Stimulated activated CD4-positive, alpha-beta T cell treated with anti-CD3 and anti-CD28 coated beads, Interleukin-1b, Interleukin-23, amount 100 ng/mL, for 4 hours (primary cell): ENCODE measurements at regions not wholly inside any gene's neighbourhood (a gene's known extent, or its start where the extent isn't known, plus 50 kb on each side); places are given as distances from the start of the nearest gene placed in this dataset.
"Not testable (repeated sequence)": the region's sequence is repeated elsewhere in the genome, so short reads cannot be mapped to it uniquely, and the experiment has no call there.

Experiments
- DNase-seq, 2 donors: peaks; one replicate each; pipeline ENCODE4 v3.0.0-alpha.2; 2020; ENCODE audit warnings: low read depth in 2 of 2

- DNase-seq: no peak
Observed at GRCh38 chr7:114806590-114807162, 115.2 kb upstream of the MDFIC start.

DNA sequence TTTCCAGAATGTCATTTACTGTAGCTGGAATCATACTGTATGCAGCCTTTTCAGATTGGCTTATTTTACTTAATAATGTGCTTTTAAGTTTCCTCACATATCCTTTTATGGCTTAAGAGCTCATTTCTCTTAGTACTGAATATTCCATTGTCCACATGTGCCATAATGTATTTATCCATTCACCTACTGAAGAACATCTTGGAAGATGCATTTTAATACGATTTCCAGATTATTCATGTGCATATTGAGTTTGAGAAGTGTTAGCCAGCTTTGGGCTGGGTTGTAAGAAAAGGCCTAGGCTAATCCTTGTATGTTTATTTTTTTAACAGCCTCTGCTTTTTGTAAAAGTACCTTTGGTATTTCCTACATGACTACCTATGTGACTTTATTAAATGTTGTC lies 109.3 kb upstream of the MDFIC start:
- no peak for DNase-seq

DNA sequence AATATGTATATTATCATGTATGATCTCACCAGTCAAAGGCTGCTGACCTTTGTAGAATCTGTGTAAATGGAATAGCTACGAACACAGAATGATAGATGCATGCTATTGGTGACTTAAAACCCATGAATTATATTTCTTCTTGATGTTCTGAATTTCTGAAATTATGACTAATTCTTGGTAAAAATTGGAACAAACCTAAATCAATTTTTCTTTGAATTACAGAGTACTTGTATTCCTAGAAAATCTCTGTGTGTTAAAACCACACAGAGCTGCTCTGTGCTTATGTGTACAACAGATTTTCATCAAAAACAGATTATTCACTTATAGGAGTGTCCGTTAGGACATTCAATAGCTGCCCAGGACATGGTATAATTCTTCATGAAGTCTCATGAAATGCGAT lies 108.3 kb upstream of the MDFIC start:
- DNase-seq: no peak

DNA sequence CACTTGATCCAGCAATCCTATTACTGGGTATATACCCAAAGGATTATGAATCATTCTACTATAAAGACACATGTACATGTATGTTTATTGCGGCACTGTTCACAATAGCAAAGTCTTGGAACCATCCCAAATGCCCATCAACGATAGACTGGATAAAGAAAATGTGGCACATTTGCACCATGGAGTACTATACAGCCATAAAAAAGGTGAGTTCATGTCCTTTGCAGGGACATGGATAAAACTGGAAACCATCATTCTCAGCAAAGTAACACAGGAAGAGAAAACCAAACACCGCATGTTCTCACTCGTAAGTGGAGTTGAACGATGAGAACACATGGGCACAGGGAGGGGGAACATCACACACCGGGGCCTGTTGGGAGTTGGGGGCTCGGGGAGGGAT lies 104.9 kb upstream of the MDFIC start:
- not testable (repeated sequence) for DNase-seq

DNA sequence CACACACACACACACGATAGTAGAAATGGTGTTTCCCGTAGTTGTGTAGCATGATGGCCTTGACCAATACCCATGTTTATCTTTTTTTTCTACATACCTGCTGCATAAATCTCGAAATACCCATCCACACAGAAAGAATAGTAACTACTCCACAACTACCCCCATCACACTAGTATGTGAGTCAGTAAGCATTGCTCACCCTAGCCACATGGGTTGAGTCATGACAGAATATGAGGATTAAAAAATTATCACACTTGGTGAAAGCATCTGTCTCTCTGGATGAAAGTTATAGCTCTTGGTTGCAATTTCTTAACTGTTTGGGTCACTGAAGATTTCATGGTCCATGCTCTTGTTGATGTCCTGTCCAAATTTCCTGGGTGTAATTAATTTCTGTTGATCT lies 103.4 kb upstream of the MDFIC start:
- no peak for DNase-seq

DNA sequence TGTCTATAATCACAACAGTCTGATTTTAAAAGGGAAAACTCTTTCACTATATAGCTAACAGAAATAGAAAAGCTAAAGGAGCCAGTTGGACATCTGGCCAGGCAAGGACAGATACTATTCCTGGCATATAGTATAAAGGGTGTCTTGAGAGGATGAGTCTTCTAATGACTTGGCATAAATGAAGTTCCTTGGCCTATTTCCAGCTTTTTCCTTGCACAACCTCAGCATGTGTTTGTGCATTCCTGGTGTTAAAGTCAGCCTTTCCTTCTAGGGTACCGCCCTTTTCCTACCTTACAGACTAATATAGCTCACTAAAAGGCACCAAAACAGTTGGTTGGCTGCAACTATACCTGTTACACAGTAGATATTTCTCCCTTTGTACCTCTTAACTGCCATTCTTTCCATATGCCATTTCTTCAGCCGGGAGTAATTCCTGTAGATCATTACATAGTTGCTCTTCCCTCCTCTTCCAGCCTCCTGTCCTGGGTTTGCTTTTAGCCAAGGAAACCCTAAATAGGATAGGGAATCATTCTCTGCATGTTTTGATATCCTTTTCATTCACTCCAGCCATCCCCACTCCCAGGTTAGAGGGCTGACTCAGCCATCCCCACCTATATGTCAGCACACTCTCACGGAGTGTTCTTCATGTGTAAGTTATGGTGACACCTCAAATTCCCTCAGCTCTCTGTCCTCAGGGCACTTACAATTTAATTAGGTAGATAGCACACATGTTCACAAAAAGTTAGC lies 102.1 kb upstream of the MDFIC start:
- no peak for DNase-seq

- no peak for DNase-seq
Observed at GRCh38 chr7:114821030-114821900, 100.6 kb upstream of the MDFIC start.

DNA sequence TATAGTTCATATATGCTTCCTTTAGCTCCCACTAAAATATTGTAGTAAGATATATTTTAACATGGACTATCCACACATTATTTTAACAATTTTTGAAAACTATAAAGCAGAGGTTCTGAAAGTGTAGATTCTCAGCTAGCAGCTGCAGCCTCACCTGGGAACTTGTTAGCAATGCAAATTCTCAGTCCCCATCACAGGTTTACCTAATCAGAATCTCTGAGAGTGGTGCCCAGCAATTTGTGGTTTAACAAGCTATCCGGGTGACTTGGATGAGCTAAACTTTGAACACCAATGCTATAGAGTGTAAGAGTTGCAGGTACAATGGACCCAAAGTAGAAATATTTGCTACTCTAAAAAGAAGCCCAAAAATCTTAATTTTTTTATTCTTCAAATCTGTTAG lies 99.8 kb upstream of the MDFIC start:
- DNase-seq: no peak

DNA sequence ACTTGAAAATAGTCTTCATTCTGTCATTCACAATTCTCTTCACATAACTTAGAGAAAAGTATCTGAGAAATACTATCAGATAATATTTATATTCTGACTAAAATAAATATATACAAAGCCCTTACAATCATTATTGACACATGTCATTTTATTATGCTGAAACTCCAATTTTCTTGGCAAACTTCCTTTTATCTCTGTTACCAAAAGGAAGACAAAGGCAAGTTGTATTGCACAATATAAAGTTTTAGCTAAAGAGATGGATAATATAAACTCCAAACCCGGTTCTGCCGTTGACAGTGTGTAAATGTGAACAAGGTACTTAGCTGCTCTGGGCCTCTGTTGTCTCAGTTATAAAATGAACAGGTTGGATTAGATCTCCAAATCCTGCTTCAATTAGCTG lies 99.0 kb upstream of the MDFIC start:
- no peak for DNase-seq

DNA sequence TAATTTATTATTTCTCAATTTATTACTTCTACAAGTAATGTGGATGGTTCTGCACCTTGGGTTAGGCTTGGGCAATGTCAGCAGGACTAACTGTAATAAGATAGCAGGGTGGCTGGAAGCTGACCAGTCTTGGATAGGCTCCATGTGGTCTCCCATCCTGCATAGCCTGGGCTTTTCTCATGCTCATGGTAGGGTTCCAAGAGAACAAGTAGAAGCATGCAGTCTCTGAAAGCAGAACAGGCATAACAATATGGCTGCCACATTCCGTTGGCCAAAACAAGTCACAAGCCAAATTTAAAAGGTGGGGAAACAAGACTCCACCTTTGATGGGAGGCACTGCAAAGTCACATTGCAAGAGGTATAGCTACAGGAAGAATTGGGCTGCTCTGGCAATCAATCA lies 98.6 kb upstream of the MDFIC start:
- no peak for DNase-seq

DNA sequence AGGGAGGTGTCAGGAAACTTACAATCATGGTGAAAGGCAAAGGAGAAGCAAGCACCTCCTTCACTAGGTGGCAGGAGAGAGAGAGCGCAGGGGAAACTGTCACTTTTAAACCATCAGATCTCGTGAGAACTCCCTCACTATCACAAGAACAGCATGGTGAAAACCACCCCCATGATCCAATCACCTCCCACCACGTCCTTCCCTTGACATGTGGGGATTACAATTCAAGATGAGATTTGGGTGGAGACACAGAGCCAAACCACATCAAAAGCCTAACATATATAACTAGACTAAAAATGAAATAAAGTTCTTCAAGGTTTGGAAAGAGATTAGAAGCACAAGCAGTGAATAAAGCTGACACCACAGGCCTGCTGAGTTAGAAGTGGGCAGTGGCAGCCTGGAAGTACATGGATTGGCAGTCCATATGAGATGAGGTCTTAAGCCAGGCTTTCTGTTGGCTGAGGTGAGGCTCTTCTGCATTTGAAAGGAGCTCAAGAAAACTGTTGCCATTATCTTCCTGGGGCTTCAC lies 96.4 kb upstream of the MDFIC start:
- DNase-seq: peak; percentile 1 to 31

DNA sequence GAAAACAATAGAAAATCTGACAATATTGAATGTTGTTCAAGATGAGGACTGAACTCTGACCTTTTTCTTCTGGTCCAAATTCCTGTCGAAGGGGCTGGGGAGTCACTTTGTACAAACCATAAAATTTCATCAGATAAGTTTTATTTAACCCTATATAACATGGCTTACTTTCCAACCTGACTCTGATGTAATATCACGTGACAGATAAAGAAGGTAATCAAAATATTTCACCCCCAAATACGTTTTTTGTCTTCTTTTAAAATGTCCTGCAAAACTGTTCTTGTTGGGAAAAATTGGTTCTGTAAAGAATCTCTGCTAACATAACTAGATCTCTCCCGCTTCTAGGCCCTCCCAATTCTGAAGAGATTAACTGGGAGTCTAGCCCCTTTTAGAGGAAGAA lies 90.9 kb upstream of the MDFIC start:
- DNase-seq: no peak

GRCh38 chr7:114832906-114833595 lies 88.8 kb upstream of the MDFIC start:
- no peak for DNase-seq

DNA sequence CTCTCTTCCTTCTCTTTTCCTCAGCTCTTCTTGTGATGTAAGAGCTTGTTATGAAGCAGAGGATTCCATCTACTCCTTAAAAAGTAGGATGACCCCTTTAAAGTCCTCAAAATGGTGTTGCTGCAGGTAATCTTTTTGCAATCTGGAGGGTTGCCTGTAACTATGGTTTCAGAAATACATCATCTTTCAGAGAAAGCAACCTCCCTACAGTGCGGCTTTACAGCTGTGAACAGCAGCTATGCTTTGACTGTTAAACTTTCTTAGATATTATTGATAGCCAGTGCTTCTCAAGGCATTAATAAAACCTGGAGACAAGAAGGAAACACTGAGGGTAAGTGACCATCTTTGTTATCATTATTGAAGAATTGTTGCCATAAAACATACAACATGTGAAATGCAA lies 86.6 kb upstream of the MDFIC start:
- no peak for DNase-seq

DNA sequence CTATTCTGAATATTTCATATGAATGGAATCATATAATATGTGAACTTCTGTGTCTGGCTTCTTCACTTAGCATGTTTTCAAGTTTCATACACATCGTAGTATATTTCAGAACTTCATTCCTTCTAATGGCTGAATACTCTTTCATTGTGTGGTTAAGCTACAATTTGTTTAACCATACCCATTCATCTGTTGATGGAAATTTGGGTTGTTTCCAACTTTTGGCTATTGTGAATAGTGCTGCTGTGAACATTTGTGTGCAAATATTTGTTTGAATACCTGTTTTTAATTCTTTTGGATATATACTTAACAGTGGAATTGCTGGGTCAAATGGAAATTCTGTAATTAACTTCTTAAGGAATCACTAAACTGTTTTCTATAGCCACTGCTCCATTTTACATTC lies 86.0 kb upstream of the MDFIC start:
- no peak for DNase-seq

GRCh38 chr7:114842551-114843065 lies 79.3 kb upstream of the MDFIC start:
- DNase-seq: no peak

DNA sequence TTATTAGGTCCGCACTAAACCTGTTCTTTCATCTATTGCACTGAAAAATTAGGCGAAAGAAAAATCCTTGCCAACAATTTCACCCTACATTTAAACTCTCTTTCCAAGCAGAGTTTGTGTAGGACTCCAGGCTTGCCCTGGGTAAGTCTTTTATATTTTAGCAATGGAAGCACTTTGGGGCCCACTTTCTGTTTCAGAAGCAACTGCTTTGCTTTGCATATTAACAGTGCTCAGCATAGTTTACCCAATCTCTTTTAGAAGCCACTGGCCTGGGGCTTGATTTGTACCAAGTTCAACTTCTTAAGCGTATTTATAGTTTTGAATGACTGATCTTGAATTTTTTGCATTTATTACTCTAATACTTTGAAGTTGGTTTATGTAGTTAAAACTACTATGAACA lies 78.8 kb upstream of the MDFIC start:
- DNase-seq: no peak

GRCh38 chr7:114851406-114852061 lies 70.4 kb upstream of the MDFIC start:
- DNase-seq: no peak

DNA sequence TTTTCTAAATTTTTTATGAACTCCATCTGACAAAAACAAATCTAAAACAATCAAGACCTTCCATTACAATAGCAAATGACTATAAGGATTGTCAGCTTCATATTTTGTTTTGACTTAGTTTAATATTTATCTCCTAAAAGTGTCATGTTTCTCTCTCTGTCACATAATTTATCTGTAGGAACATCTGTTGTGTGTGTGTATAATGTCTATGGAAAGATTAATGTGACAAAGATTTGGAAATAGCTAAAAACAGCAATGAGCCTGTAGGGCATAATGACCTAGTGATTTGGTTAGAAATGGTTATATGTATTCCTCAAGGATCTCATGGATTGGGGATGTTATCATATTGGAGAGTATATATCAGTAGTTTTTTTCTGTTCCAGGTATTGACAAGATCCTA lies 69.6 kb upstream of the MDFIC start:
- no peak for DNase-seq

DNA sequence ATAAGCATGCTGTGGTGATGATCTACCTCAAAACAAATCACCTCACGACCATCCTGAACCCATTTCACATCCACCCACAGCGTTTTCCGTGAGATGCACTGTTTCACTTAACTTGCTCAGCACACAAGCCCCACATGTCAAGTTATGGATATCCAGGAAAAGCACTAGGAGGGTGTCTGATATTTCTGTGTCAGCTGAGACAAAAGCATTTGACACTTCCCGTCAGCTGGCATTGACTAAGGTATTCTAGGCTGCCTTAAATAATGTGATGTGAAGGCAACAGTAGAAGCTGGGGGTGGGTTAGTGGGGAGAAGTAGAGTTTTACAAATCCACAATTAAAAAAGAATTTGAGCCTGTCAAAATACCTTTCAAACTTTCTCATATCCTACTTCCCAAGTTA lies 68.7 kb upstream of the MDFIC start:
- DNase-seq: no peak

DNA sequence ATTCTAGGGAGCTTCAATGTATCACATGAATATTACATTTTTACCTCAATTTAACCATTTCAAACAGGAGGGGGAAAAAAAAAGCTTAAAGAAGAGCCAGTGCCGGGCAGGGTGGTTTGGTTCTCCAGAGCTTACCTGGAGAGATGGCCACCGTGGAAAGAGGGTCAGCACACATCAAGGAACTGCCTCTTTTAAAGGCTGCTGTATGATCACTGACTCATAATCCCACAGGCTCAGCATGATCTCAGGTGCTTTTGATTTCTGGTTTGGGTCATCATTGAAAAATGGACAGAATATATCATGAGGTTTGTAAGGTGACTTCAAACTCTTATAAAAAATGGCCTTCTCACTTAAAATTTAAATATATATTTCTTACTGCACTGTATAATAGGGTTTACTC lies 67.5 kb upstream of the MDFIC start:
- DNase-seq: no peak
